ENCODE measurements at regions not wholly inside any gene's neighbourhood (a gene's known extent, or its start where the extent isn't known, plus 50 kb on each side); places are given as distances from the start of the nearest gene placed in this dataset.
"Not testable (repeated sequence)": the region's sequence is repeated elsewhere in the genome, so short reads cannot be mapped to it uniquely, and the experiment has no call there.

DNA sequence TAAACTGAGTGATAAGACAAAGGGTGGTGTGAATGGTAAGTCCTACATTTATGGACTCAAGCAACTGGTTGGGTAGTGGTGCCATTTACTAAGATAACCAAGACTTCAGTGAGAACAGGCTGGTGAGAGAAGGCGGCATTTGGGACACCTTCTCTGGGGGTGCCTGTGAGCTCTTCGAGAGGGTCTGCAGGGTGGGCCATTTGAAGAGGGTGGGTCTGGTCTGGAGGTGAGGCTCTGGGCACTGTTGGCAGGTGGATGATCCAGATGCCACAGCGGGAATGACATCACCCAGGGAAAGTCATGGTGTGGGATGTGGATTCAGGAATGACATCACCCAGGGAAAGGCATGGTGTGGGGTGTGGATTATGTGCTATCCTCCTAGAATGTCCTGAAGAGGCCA is 219.3 kb downstream of the ANKRD30B start:
- TF ChIP-seq, protein P1, sequence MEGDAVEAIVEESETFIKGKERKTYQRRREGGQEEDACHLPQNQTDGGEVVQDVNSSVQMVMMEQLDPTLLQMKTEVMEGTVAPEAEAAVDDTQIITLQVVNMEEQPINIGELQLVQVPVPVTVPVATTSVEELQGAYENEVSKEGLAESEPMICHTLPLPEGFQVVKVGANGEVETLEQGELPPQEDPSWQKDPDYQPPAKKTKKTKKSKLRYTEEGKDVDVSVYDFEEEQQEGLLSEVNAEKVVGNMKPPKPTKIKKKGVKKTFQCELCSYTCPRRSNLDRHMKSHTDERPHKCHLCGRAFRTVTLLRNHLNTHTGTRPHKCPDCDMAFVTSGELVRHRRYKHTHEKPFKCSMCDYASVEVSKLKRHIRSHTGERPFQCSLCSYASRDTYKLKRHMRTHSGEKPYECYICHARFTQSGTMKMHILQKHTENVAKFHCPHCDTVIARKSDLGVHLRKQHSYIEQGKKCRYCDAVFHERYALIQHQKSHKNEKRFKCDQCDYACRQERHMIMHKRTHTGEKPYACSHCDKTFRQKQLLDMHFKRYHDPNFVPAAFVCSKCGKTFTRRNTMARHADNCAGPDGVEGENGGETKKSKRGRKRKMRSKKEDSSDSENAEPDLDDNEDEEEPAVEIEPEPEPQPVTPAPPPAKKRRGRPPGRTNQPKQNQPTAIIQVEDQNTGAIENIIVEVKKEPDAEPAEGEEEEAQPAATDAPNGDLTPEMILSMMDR (IDR thresholded peaks at IDR 0.05): not testable (repeated sequence)
- not testable (repeated sequence) for TF ChIP-seq POLR2A (IDR thresholded peaks at IDR 0.05)
